ENCODE measurements at regions not wholly inside any gene's neighbourhood (a gene's known extent, or its start where the extent isn't known, plus 50 kb on each side); places are given as distances from the start of the nearest gene placed in this dataset.

DNA sequence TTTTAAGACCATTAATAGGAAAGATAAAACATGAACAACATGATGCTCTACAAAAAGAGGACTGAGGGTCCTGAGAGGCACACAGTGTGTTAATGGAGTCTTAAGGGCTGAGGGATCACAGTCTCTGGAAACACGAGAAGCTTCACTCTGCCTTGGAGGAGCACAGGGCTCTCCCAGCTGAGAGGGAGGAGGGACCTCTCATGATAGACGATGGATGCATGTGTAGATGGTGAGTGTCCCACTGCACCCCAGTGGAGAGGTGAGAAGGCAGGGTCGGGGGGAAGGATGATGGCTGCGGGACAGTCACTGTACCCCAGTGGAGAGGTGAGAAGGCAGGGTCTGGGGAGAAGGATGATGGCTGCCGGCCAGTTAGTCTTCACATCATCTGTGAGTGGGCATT, 613.4 kb downstream of the IRX1 start:
- H3K9ac ChIP-seq (ENCODE audit: extremely low read depth, insufficient read length, low read length): no peak overlapping the region
- H3K27me3 Mint-ChIP-seq (ENCODE audit: low read depth): peaks cover 16% of the 10 kb centered on the region
- H3K27ac Mint-ChIP-seq: no peak overlapping the region
- no peaks in the 10 kb centered on the region for H3K79me2 ChIP-seq (ENCODE audit: insufficient read depth, low read length)
- H2BK5ac ChIP-seq (ENCODE audit: insufficient read length, low read length): no peak overlapping the region
- no peaks in the 10 kb centered on the region for H3K79me1 ChIP-seq (ENCODE audit: insufficient read depth, low read depth, low read length, poor library complexity, severe bottlenecking)
- no peak overlapping the region for H3K56ac ChIP-seq (ENCODE audit: insufficient read length, low read depth, low read length)
- no peak overlapping the region for H3K4me3 Mint-ChIP-seq
- WGBS (ENCODE audit: extremely low coverage, insufficient read length, low lambda C conversion rate): no CpG with 5 or more reads among the region's 5 CpGs
- no peaks in the 10 kb centered on the region for H3K23me2 ChIP-seq (ENCODE audit: insufficient read length, low read depth, low read length, poor library complexity, severe bottlenecking)
- no peaks in the 10 kb centered on the region for H3K27me3 ChIP-seq (ENCODE audit: insufficient read depth, low read length)
- no peak overlapping the region for H2BK15ac ChIP-seq (ENCODE audit: low read depth, low read length)
- H2BK12ac ChIP-seq (ENCODE audit: insufficient read length, low read depth, low read length): no peak overlapping the region
- DNase-seq: no peak
- no peak overlapping the region for H3K18ac ChIP-seq (ENCODE audit: insufficient read length, low read depth, low read length)
- no peak overlapping the region for H3K4ac ChIP-seq (ENCODE audit: low read depth, low read length)
- H3K36me3 Mint-ChIP-seq (ENCODE audit: insufficient read depth in 1 of 3, low read depth in 3 of 3): peaks cover 0 to 6% (median 0%) of the 10 kb centered on the region in 3 experiments; a peak in 3 of 7 replicates
- no peaks in the 10 kb centered on the region for H4K20me1 ChIP-seq (ENCODE audit: control insufficient read depth, insufficient read depth, insufficient read length)
- no peaks in the 10 kb centered on the region for H3K9me3 ChIP-seq (ENCODE audit: control insufficient read depth, low read depth, low read length)
- H3K14ac ChIP-seq (ENCODE audit: insufficient read depth, low read length): no peak overlapping the region
- no peak overlapping the region for H3T11ph ChIP-seq (ENCODE audit: low read length)
- H3K4me1 ChIP-seq (ENCODE audit: insufficient read depth, low read length): peaks cover 19% of the 10 kb centered on the region
- H2AFZ ChIP-seq (ENCODE audit: low read length): no peak overlapping the region
- H3K4me1 Mint-ChIP-seq: peaks cover 63 to 65% of the 10 kb centered on the region in 2 experiments
- peaks cover 3 to 4% of the 10 kb centered on the region in 2 experiments; a peak in 2 of 5 replicates for H3K9me3 Mint-ChIP-seq
- no peak overlapping the region for H4K5ac ChIP-seq (ENCODE audit: insufficient read length, low read depth, low read length)
- TF ChIP-seq, protein P1, sequence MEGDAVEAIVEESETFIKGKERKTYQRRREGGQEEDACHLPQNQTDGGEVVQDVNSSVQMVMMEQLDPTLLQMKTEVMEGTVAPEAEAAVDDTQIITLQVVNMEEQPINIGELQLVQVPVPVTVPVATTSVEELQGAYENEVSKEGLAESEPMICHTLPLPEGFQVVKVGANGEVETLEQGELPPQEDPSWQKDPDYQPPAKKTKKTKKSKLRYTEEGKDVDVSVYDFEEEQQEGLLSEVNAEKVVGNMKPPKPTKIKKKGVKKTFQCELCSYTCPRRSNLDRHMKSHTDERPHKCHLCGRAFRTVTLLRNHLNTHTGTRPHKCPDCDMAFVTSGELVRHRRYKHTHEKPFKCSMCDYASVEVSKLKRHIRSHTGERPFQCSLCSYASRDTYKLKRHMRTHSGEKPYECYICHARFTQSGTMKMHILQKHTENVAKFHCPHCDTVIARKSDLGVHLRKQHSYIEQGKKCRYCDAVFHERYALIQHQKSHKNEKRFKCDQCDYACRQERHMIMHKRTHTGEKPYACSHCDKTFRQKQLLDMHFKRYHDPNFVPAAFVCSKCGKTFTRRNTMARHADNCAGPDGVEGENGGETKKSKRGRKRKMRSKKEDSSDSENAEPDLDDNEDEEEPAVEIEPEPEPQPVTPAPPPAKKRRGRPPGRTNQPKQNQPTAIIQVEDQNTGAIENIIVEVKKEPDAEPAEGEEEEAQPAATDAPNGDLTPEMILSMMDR (conservative IDR thresholded peaks at IDR 0.05): no peak
- H2AK5ac ChIP-seq (ENCODE audit: insufficient read length, low read length): no peak overlapping the region
- H2BK20ac ChIP-seq (ENCODE audit: low read depth, low read length, poor library complexity, severe bottlenecking): no peak overlapping the region
- H3K4me2 ChIP-seq (ENCODE audit: insufficient read depth, insufficient read length, low read length): no peak overlapping the region
- H3K27ac ChIP-seq (ENCODE audit: insufficient read length, low read depth, low read length): no peak overlapping the region
- no peak overlapping the region for H4K91ac ChIP-seq (ENCODE audit: insufficient read length, low read depth, low read length)
- H2BK120ac ChIP-seq (ENCODE audit: low read depth, low read length, poor library complexity, severe bottlenecking): no peak overlapping the region
- no peak overlapping the region for H3K23ac ChIP-seq (ENCODE audit: insufficient read length, low read depth, low read length)
- H4K8ac ChIP-seq (replicated peaks; ENCODE audit: insufficient read length, low read depth, low read length): no peak overlapping the region

Measured in H9 (cell line).